GM21367 (cell line): ENCODE measurements at regions not wholly inside any gene's neighbourhood (a gene's known extent, or its start where the extent isn't known, plus 50 kb on each side); places are given as distances from the start of the nearest gene placed in this dataset.
"Not testable (repeated sequence)": the region's sequence is repeated elsewhere in the genome, so short reads cannot be mapped to it uniquely, and the experiment has no call there.

Source experiments
- ATAC-seq: cut with Tn5 transposase; IDR thresholded peaks from one replicate; pipeline ENCODE4 v1.9.1; 2021; ENCODE audit not compliant: unreplicated experiment

- no peak for ATAC-seq
Observed at GRCh38 chr6:4656106-4656505, 120.1 kb upstream of the CDYL start.

GRCh38 chr6:4655196-4656025 is 120.8 kb upstream of the CDYL start:
- no peak for ATAC-seq

GRCh38 chr6:4653141-4653540 is 123.1 kb upstream of the CDYL start:
- ATAC-seq = no peak

GRCh38 chr6:4651831-4652467 is 124.3 kb upstream of the CDYL start:
- no peak for ATAC-seq

GRCh38 chr6:4649728-4650127 is 126.5 kb upstream of the CDYL start:
- no peak for ATAC-seq

- no peak for ATAC-seq
Observed at GRCh38 chr6:4647414-4648365, 128.5 kb upstream of the CDYL start.

- no peak for ATAC-seq
Observed at GRCh38 chr6:4645713-4646360, 130.4 kb upstream of the CDYL start.

GRCh38 chr6:4644996-4645395 is 131.2 kb upstream of the CDYL start:
- no peak for ATAC-seq

GRCh38 chr6:4641461-4641860 is 134.7 kb upstream of the CDYL start:
- ATAC-seq = no peak

- ATAC-seq = no peak
Observed at GRCh38 chr6:4640139-4640538, 136.1 kb upstream of the CDYL start.

GRCh38 chr6:4638641-4639040 is 137.6 kb upstream of the CDYL start:
- ATAC-seq = no peak

- no peak for ATAC-seq
Observed at GRCh38 chr6:4637691-4638433, 138.3 kb upstream of the CDYL start.

- no peak for ATAC-seq
Observed at GRCh38 chr6:4636881-4637224, 139.4 kb upstream of the CDYL start.

GRCh38 chr6:4636191-4636880 is 139.9 kb upstream of the CDYL start:
- ATAC-seq = no peak

GRCh38 chr6:4635666-4636065 is 140.5 kb upstream of the CDYL start:
- ATAC-seq = no peak

GRCh38 chr6:4632421-4632820 is 143.8 kb upstream of the CDYL start:
- no peak for ATAC-seq

- not testable (repeated sequence) for ATAC-seq
Observed at GRCh38 chr6:4629789-4630188, 146.4 kb upstream of the CDYL start.

- no peak for ATAC-seq
Observed at GRCh38 chr6:4625557-4625956, 150.6 kb upstream of the CDYL start.

- no peak for ATAC-seq
Observed at GRCh38 chr6:4624726-4625125, 151.5 kb upstream of the CDYL start.
